RWPE1 (cell line): ENCODE measurements at regions not wholly inside any gene's neighbourhood (a gene's known extent, or its start where the extent isn't known, plus 50 kb on each side); places are given as distances from the start of the nearest gene placed in this dataset.

Source experiments
- CTCF ChIA-PET: fragments of 350-600 bp; sonication (Branson Sonifier 250); formaldehyde crosslinking; extraction: SDS; loops from one replicate; lab custom pipeline; 2021; lab: Yijun Ruan, JAX
- POLR2A ChIA-PET: fragments of 400-600 bp; formaldehyde crosslinking; extraction: SDS; loops from one replicate; lab custom pipeline; 2020; ENCODE audit warnings: antibody characterized with exemption; ENCODE audit not compliant: low non-redundant PET; lab: Yijun Ruan, JAX
- DNase-seq: peaks from one replicate; pipeline ENCODE4 v3.0.0; 2012; ENCODE audit warnings: low spot score
- H3K27ac ChIP-seq: fragments of 450-650 bp; 2 replicates; pipeline ENCODE4 v1.5.1; 2017
- CTCF ChIP-seq: fragments of 450-650 bp; conservative IDR thresholded peaks from 2 replicates; pipeline ENCODE4 v1.5.1; 2017; ENCODE audit warnings: low read depth, mild to moderate bottlenecking

- POLR2A ChIA-PET, result no interaction called here
- no peak for TF ChIP-seq CTCF
- DNase-seq, result no peak
Measured at GRCh38 chr9:11199335-11199734, 586.5 kb upstream of the PTPRD start.

GRCh38 chr9:11204521-11204920, 591.7 kb upstream of the PTPRD start:
- ChIA-PET POLR2A (no interaction called here), CTCF (no interaction called here)
- no peak for DNase-seq
- H3K27ac ChIP-seq, result no peak overlapping the region
- TF ChIP-seq CTCF, result no peak

More at GRCh38 chr9:11199335-11199734, 586.5 kb upstream of the PTPRD start:
- no peak overlapping the region for H3K27ac ChIP-seq
- CTCF ChIA-PET, result no interaction called here

GRCh38 chr9:11206925-11207324, 594.1 kb upstream of the PTPRD start:
- DNase-seq, result no peak
- no peak for TF ChIP-seq CTCF
- no peak overlapping the region for H3K27ac ChIP-seq
- CTCF ChIA-PET, result no interaction called here
- POLR2A ChIA-PET, result no interaction called here

- ChIA-PET CTCF (no interaction called here), POLR2A (no interaction called here)
- no peak for TF ChIP-seq CTCF
- no peak overlapping the region for H3K27ac ChIP-seq
- DNase-seq, result no peak
Measured at GRCh38 chr9:11233696-11234095, 620.9 kb upstream of the PTPRD start.

- POLR2A ChIA-PET, result no interaction called here
- CTCF ChIA-PET, result no interaction called here
- DNase-seq, result no peak
- no peak for TF ChIP-seq CTCF
- no peak overlapping the region for H3K27ac ChIP-seq
Measured at GRCh38 chr9:11235061-11235460, 622.3 kb upstream of the PTPRD start.

GRCh38 chr9:11241779-11242178, 629.0 kb upstream of the PTPRD start:
- no peak for TF ChIP-seq CTCF
- no peak overlapping the region for H3K27ac ChIP-seq
- POLR2A ChIA-PET, result no interaction called here
- DNase-seq, result no peak
- CTCF ChIA-PET, result no interaction called here

- POLR2A ChIA-PET, result no interaction called here
- H3K27ac ChIP-seq, result no peak overlapping the region
- CTCF ChIA-PET, result no interaction called here
- TF ChIP-seq CTCF, result no peak
- no peak for DNase-seq
Measured at GRCh38 chr9:11257992-11258391, 645.2 kb upstream of the PTPRD start.
